ENCODE measurements at regions not wholly inside any gene's neighbourhood (a gene's known extent, or its start where the extent isn't known, plus 50 kb on each side); places are given as distances from the start of the nearest gene placed in this dataset.

GRCh38 chr9:78607853-78608252 lies 310.9 kb downstream of the PSAT1 start:
- Histone ChIP-seq H3K4me3 (no peak overlapping the region), H3K36me3 (no peaks in the 10 kb centered on the region), H3K27me3 (no peaks in the 10 kb centered on the region), H3K27ac (no peak overlapping the region), H3K4me1 (no peaks in the 10 kb centered on the region), H3K9me3 (no peaks in the 10 kb centered on the region)
- no peak for TF ChIP-seq CTCF (IDR thresholded peaks at IDR 0.05)
- TF ChIP-seq EP300 (IDR thresholded peaks at IDR 0.05; ENCODE audit: low read depth): no peak
- TF ChIP-seq POLR2AphosphoS5 (IDR thresholded peaks at IDR 0.05): no peak
- TF ChIP-seq POLR2A (IDR thresholded peaks at IDR 0.05): no peak
- intact Hi-C loops (cut with DNase I; ENCODE audit: low total_unique reads) (no loop called here), in situ Hi-C loops (cut with MboI; ENCODE audit: low pct_ligation_motif_present in 1 of 4, low pct_unique_long_range_greater_than_20kb in 1 of 4, low sequenced_read_pairs in 3 of 4) (no loop called here)
- no peak for DNase-seq
- WGBS, 2 donors (ENCODE audit: low coverage in 1 of 2): 66 to 69% methylated on average over 4 to 5 of the region's 5 CpGs

- intact Hi-C loops (cut with DNase I; ENCODE audit: low total_unique reads): no loop called here
- no peak for DNase-seq
- in situ Hi-C loops (cut with MboI; ENCODE audit: low pct_ligation_motif_present in 1 of 4, low pct_unique_long_range_greater_than_20kb in 1 of 4, low sequenced_read_pairs in 3 of 4): no loop called here
Measured at GRCh38 chr9:78609450-78609849, 312.5 kb downstream of the PSAT1 start.

GRCh38 chr9:78612091-78612490 lies 315.2 kb downstream of the PSAT1 start:
- H3K9me3 ChIP-seq: no peaks in the 10 kb centered on the region
- no peak overlapping the region for H3K4me3 ChIP-seq
- in situ Hi-C loops (cut with MboI; ENCODE audit: low pct_ligation_motif_present in 1 of 4, low pct_unique_long_range_greater_than_20kb in 1 of 4, low sequenced_read_pairs in 3 of 4) (no loop called here), intact Hi-C loops (cut with DNase I; ENCODE audit: low total_unique reads) (no loop called here)
- no peak for TF ChIP-seq EP300 (IDR thresholded peaks at IDR 0.05; ENCODE audit: low read depth)
- TF ChIP-seq POLR2A (IDR thresholded peaks at IDR 0.05): no peak
- TF ChIP-seq CTCF (IDR thresholded peaks at IDR 0.05): no peak
- no peak for TF ChIP-seq POLR2AphosphoS5 (IDR thresholded peaks at IDR 0.05)
- no peaks in the 10 kb centered on the region for H3K27me3 ChIP-seq
- no peaks in the 10 kb centered on the region for H3K4me1 ChIP-seq
- no peak overlapping the region for H3K27ac ChIP-seq
- H3K36me3 ChIP-seq: no peaks in the 10 kb centered on the region
- 66 to 74% methylated on average over 2 of the region's 2 CpGs for WGBS, 2 donors (ENCODE audit: low coverage in 1 of 2)
- no peak for DNase-seq

More at GRCh38 chr9:78609450-78609849, 312.5 kb downstream of the PSAT1 start:
- H3K27me3 ChIP-seq: no peaks in the 10 kb centered on the region
- TF ChIP-seq CTCF (IDR thresholded peaks at IDR 0.05): no peak
- no peak for TF ChIP-seq POLR2A (IDR thresholded peaks at IDR 0.05)
- TF ChIP-seq POLR2AphosphoS5 (IDR thresholded peaks at IDR 0.05): no peak
- TF ChIP-seq EP300 (IDR thresholded peaks at IDR 0.05; ENCODE audit: low read depth): no peak
- H3K36me3 ChIP-seq: no peaks in the 10 kb centered on the region
- no peak overlapping the region for H3K27ac ChIP-seq
- 50 to 74% methylated on average over 3 to 8 of the region's 8 CpGs for WGBS, 2 donors (ENCODE audit: low coverage in 1 of 2)
- no peaks in the 10 kb centered on the region for H3K4me1 ChIP-seq
- no peak overlapping the region for H3K4me3 ChIP-seq
- no peaks in the 10 kb centered on the region for H3K9me3 ChIP-seq

GRCh38 chr9:78613006-78613405 lies 316.1 kb downstream of the PSAT1 start:
- DNase-seq: no peak
- in situ Hi-C loops (cut with MboI; ENCODE audit: low pct_ligation_motif_present in 1 of 4, low pct_unique_long_range_greater_than_20kb in 1 of 4, low sequenced_read_pairs in 3 of 4) (no loop called here), intact Hi-C loops (cut with DNase I; ENCODE audit: low total_unique reads) (no loop called here)
- Histone ChIP-seq H3K4me1 (no peaks in the 10 kb centered on the region), H3K27me3 (no peaks in the 10 kb centered on the region), H3K9me3 (no peaks in the 10 kb centered on the region), H3K27ac (no peak overlapping the region), H3K36me3 (no peaks in the 10 kb centered on the region), H3K4me3 (no peak overlapping the region)
- 58 to 80% methylated on average over 2 to 3 of the region's 3 CpGs for WGBS, 2 donors (ENCODE audit: low coverage in 1 of 2)
- no peak for TF ChIP-seq CTCF (IDR thresholded peaks at IDR 0.05)
- TF ChIP-seq EP300 (IDR thresholded peaks at IDR 0.05; ENCODE audit: low read depth): no peak
- no peak for TF ChIP-seq POLR2A (IDR thresholded peaks at IDR 0.05)
- TF ChIP-seq POLR2AphosphoS5 (IDR thresholded peaks at IDR 0.05): no peak

All from transverse colon (tissue), 4 donors.